GM18867 (cell line): ENCODE measurements at regions not wholly inside any gene's neighbourhood (a gene's known extent, or its start where the extent isn't known, plus 50 kb on each side); places are given as distances from the start of the nearest gene placed in this dataset.

Experiments
- ATAC-seq: cut with Tn5 transposase; IDR thresholded peaks from one replicate; pipeline ENCODE4 v1.9.1; 2021; ENCODE audit warnings: mild to moderate bottlenecking, moderate library complexity; ENCODE audit not compliant: unreplicated experiment

- no peak for ATAC-seq
Measured at GRCh38 chr7:118563311-118563710, 338.8 kb downstream of the ANKRD7 start.

GRCh38 chr7:118572604-118573003, 348.1 kb downstream of the ANKRD7 start:
- peak; percentile 57 for ATAC-seq

GRCh38 chr7:118573085-118573484, 348.6 kb downstream of the ANKRD7 start:
- ATAC-seq, result peak; percentile 33

- no peak for ATAC-seq
Measured at GRCh38 chr7:118575393-118575948, 351.0 kb downstream of the ANKRD7 start.

GRCh38 chr7:118580743-118581382, 356.4 kb downstream of the ANKRD7 start:
- ATAC-seq, result no peak

GRCh38 chr7:118583641-118584040, 359.1 kb downstream of the ANKRD7 start:
- no peak for ATAC-seq

- no peak for ATAC-seq
Measured at GRCh38 chr7:118586248-118586647, 361.7 kb downstream of the ANKRD7 start.

GRCh38 chr7:118590107-118590506, 365.6 kb downstream of the ANKRD7 start:
- ATAC-seq, result no peak

GRCh38 chr7:118602090-118602489, 377.6 kb downstream of the ANKRD7 start:
- ATAC-seq, result no peak

GRCh38 chr7:118606602-118607001, 382.1 kb downstream of the ANKRD7 start:
- ATAC-seq, result no peak

- ATAC-seq, result no peak
Measured at GRCh38 chr7:118609207-118609606, 384.7 kb downstream of the ANKRD7 start.

- ATAC-seq, result no peak
Measured at GRCh38 chr7:118615681-118616080, 391.2 kb downstream of the ANKRD7 start.

GRCh38 chr7:118621810-118622360, 397.4 kb downstream of the ANKRD7 start:
- ATAC-seq, result no peak

GRCh38 chr7:118626739-118627138, 402.2 kb downstream of the ANKRD7 start:
- no peak for ATAC-seq

GRCh38 chr7:118627467-118627866, 403.0 kb downstream of the ANKRD7 start:
- no peak for ATAC-seq

GRCh38 chr7:118629898-118630438, 405.5 kb downstream of the ANKRD7 start:
- no peak for ATAC-seq

- no peak for ATAC-seq
Measured at GRCh38 chr7:118642396-118642795, 417.9 kb downstream of the ANKRD7 start.

- ATAC-seq, result no peak
Measured at GRCh38 chr7:118644346-118644745, 419.8 kb downstream of the ANKRD7 start.

GRCh38 chr7:118648002-118648401, 423.5 kb downstream of the ANKRD7 start:
- no peak for ATAC-seq

- ATAC-seq, result peak; percentile 90
Measured at GRCh38 chr7:118657391-118658005, 433.0 kb downstream of the ANKRD7 start.

GRCh38 chr7:118662266-118662665, 437.8 kb downstream of the ANKRD7 start:
- ATAC-seq, result no peak

GRCh38 chr7:118664498-118664897, 440.0 kb downstream of the ANKRD7 start:
- ATAC-seq, result no peak
